PFSK-1 (cell line): ENCODE measurements at regions not wholly inside any gene's neighbourhood (a gene's known extent, or its start where the extent isn't known, plus 50 kb on each side); places are given as distances from the start of the nearest gene placed in this dataset.

Source experiments
- FOXP2 ChIP-seq: optimal IDR thresholded peaks from 2 replicates; pipeline ENCODE3; 2011; ENCODE audit warnings: borderline replicate concordance, control low read depth, inconsistent platforms; ENCODE audit not compliant: insufficient read depth; ENCODE audit errors: extremely low read length, extremely low read depth
- POLR2AphosphoS5 ChIP-seq: IDR thresholded peaks from 2 replicates; pipeline ENCODE4 v1.6.1; 2012; ENCODE audit warnings: low read depth, mild to moderate bottlenecking, control low read depth, low read length, moderate library complexity
- REST ChIP-seq, 2 experiments: IDR thresholded peaks; 2 replicates each; pipeline versions ENCODE4 v1.6.1 to v1.8.0; 2011 to 2012; ENCODE audit warnings: low read depth in 2 of 2, low read length in 2 of 2, control low read depth in 1 of 2, inconsistent platforms in 1 of 2, mild to moderate bottlenecking in 1 of 2, moderate library complexity in 1 of 2; ENCODE audit not compliant: insufficient read depth in 1 of 2
- SIN3A ChIP-seq: IDR thresholded peaks from 2 replicates; pipeline ENCODE4 v1.6.1; 2012; ENCODE audit warnings: mild to moderate bottlenecking, low read length, moderate library complexity, borderline replicate concordance; ENCODE audit not compliant: insufficient read depth
- TAF1 ChIP-seq: IDR thresholded peaks from 2 replicates; pipeline ENCODE4 v1.6.1; 2012; ENCODE audit warnings: low read length, control low read depth, borderline replicate concordance; ENCODE audit not compliant: insufficient read depth

GRCh38 chr4:57631147-57631546 lies 521.0 kb upstream of the IGFBP7 start:
- TF ChIP-seq REST (IDR thresholded peaks at IDR 0.05; ENCODE audit: insufficient read depth in 1 of 2, low read depth in 2 of 2, low read length in 2 of 2) (no peak), POLR2AphosphoS5 (no peak), SIN3A (no peak), TAF1 (no peak), FOXP2 (no peak)

- TF ChIP-seq TAF1 (no peak), SIN3A (no peak), FOXP2 (no peak), REST (IDR thresholded peaks at IDR 0.05; ENCODE audit: insufficient read depth in 1 of 2, low read depth in 2 of 2, low read length in 2 of 2) (no peak), POLR2AphosphoS5 (no peak)
These were observed 517.8 kb upstream of the IGFBP7 start for GRCh38 chr4:57628004-57628403.

GRCh38 chr4:57614257-57614932 lies 504.2 kb upstream of the IGFBP7 start:
- TF ChIP-seq SIN3A (no peak), TAF1 (no peak), REST (IDR thresholded peaks at IDR 0.05; ENCODE audit: insufficient read depth in 1 of 2, low read depth in 2 of 2, low read length in 2 of 2) (no peak), FOXP2 (no peak), POLR2AphosphoS5 (no peak)

DNA sequence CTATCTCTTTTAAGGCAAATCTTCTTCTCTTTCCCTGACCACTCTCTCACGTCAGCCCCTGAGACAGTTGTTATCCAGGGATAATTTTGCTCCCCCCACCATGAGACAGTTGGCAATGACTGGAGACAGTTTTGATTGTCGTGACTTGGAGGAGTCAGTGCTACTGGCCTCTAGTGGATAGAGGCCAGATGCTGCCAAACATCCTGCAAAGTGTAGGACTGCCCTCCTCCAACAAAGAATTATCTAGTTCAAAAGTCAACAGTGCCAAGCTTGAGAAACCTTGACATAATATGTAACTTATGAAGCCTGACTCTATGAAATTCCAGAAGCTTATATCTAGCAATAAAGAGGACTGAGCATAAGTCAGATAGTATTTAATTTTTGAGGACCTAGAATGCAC lies 502.1 kb upstream of the IGFBP7 start:
- TF ChIP-seq FOXP2 (no peak), TAF1 (no peak), SIN3A (no peak), REST (IDR thresholded peaks at IDR 0.05; ENCODE audit: insufficient read depth in 1 of 2, low read depth in 2 of 2, low read length in 2 of 2) (no peak), POLR2AphosphoS5 (no peak)

DNA sequence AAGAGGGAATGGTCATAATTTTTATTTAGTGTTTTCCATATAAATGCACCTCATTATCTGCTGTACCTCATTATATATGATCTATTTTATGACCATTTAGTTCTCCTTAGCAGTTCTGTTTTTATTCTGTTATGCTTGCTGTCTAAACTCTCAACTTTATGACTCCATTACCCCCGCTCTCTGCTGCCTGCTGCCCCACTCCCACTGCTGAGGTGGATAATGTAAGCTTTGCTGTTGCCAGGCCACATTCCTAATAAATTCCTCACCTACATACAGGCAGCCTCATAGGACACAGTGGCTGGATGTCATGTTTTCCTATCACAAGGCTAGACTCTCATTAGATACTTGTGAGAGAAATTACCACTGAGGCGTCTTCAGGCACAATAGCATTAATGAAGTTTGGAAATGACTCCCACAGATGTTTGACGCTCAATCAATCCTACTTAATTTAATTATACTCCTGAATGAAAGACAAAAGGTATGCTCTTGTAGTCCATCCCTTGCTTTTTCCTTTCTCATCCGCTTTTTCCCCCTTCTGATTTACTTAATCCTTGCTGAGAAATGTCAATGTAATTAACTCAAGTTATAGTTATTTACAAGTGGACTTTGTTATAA lies 497.5 kb upstream of the IGFBP7 start:
- TF ChIP-seq FOXP2 (no peak), SIN3A (no peak), POLR2AphosphoS5 (no peak), TAF1 (no peak), REST (IDR thresholded peaks at IDR 0.05; ENCODE audit: insufficient read depth in 1 of 2, low read depth in 2 of 2, low read length in 2 of 2) (no peak)
